DOHH2 (cell line): ENCODE measurements at regions not wholly inside any gene's neighbourhood (a gene's known extent, or its start where the extent isn't known, plus 50 kb on each side); places are given as distances from the start of the nearest gene placed in this dataset.

ENCODE experiments used
- H3F3A ChIP-seq: fragments of 200-600 bp; sonication (generic), shearing (Covaris generic); 2 replicates; pipeline ENCODE4 v1.6.0; 2016; ENCODE audit warnings: antibody characterized with exemption, mild to moderate bottlenecking; ENCODE audit not compliant: control insufficient read depth, insufficient read depth
- H3K27ac ChIP-seq: fragments of 200-600 bp; sonication (generic); 2 replicates; pipeline ENCODE4 v1.5.1; 2014; ENCODE audit warnings: low read depth, mild to moderate bottlenecking, low read length, moderate library complexity
- H3K27me3 ChIP-seq: fragments of 200-600 bp; sonication (generic); 2 replicates; pipeline ENCODE4 v1.6.1; 2014; ENCODE audit warnings: mild to moderate bottlenecking, low read length, mixed read lengths; ENCODE audit not compliant: control insufficient read depth
- H3K36me3 ChIP-seq: fragments of 200-600 bp; sonication (generic); 2 replicates; pipeline ENCODE4 v1.6.1; 2014; ENCODE audit warnings: mild to moderate bottlenecking, low read length, moderate library complexity, mixed read lengths; ENCODE audit not compliant: control insufficient read depth
- H3K4me1 ChIP-seq: fragments of 200-600 bp; sonication (generic); 2 replicates; pipeline ENCODE4 v1.6.1; 2014; ENCODE audit warnings: mild to moderate bottlenecking, low read length, mixed read lengths; ENCODE audit not compliant: control insufficient read depth
- H3K4me2 ChIP-seq: fragments of 200-600 bp; sonication (generic); 2 replicates; pipeline ENCODE4 v1.6.0; 2014; ENCODE audit warnings: mild to moderate bottlenecking, low read length, moderate library complexity
- H3K4me3 ChIP-seq: fragments of 200-600 bp; sonication (generic); 2 replicates; pipeline ENCODE4 v1.5.1; 2014; ENCODE audit warnings: mild to moderate bottlenecking, low read length, mixed read lengths
- H3K79me2 ChIP-seq: fragments of 200-600 bp; sonication (generic); 2 replicates; pipeline ENCODE4 v1.6.1; 2014; ENCODE audit warnings: mild to moderate bottlenecking, low read length, mixed read lengths; ENCODE audit not compliant: control insufficient read depth
- H3K9me2 ChIP-seq: fragments of 200-600 bp; sonication (generic); replicated peaks from 2 replicates; pipeline ENCODE4 v1.6.1; 2014; ENCODE audit warnings: mild to moderate bottlenecking, low read length, mixed read lengths; ENCODE audit not compliant: control insufficient read depth
- H3K9me3 ChIP-seq: fragments of 200-600 bp; sonication (generic); 2 replicates; pipeline ENCODE4 v1.6.1; 2014; ENCODE audit warnings: antibody characterized with exemption, low read length, mixed read lengths; ENCODE audit not compliant: control insufficient read depth, insufficient read depth
- H4K20me1 ChIP-seq: fragments of 200-600 bp; sonication (generic); 2 replicates; pipeline ENCODE4 v1.6.0; 2014; ENCODE audit warnings: low read depth, mild to moderate bottlenecking, antibody characterized with exemption, low read length, moderate library complexity; ENCODE audit not compliant: control insufficient read depth, insufficient read depth
- CTCF ChIP-seq: fragments of 200-600 bp; sonication (generic); IDR thresholded peaks from one replicate; pipeline ENCODE4 v1.5.1; 2014; ENCODE audit warnings: antibody characterized with exemption, mild to moderate bottlenecking, low read depth, low read length; ENCODE audit not compliant: poor library complexity, severe bottlenecking
- EZH2phosphoT487 ChIP-seq: fragments of 200-600 bp; sonication (generic); IDR thresholded peaks from 2 replicates; pipeline ENCODE4 v1.6.1; 2017; ENCODE audit warnings: borderline replicate concordance, mild to moderate bottlenecking, antibody characterized with exemption, low read length, moderate library complexity, mixed read lengths

- TF ChIP-seq CTCF (no peak), EZH2phosphoT487 (no peak)
Measured at GRCh38 chr10:121235692-121236091, 362.6 kb downstream of the FGFR2 start.

GRCh38 chr10:121236621-121237020, 361.6 kb downstream of the FGFR2 start:
- no peaks in the 10 kb centered on the region for H4K20me1 ChIP-seq
- no peaks in the 10 kb centered on the region for H3K27me3 ChIP-seq
- H3K79me2 ChIP-seq: no peaks in the 10 kb centered on the region
- TF ChIP-seq CTCF: no peak
- no peak for TF ChIP-seq EZH2phosphoT487
- no peaks in the 10 kb centered on the region for H3K9me2 ChIP-seq
- no peak overlapping the region for H3K4me3 ChIP-seq
- H3K9me3 ChIP-seq: no peaks in the 10 kb centered on the region; the same call in 1 of the 2 replicates
- H3F3A ChIP-seq: no peaks in the 10 kb centered on the region
- H3K36me3 ChIP-seq: no peaks in the 10 kb centered on the region
- no peaks in the 10 kb centered on the region for H3K4me1 ChIP-seq
- H3K27ac ChIP-seq: no peak overlapping the region
- no peak overlapping the region for H3K4me2 ChIP-seq

More at GRCh38 chr10:121235692-121236091, 362.6 kb downstream of the FGFR2 start:
- Histone ChIP-seq H3K27ac (no peak overlapping the region), H4K20me1 (no peaks in the 10 kb centered on the region), H3K79me2 (no peaks in the 10 kb centered on the region), H3K27me3 (no peaks in the 10 kb centered on the region), H3K4me3 (no peak overlapping the region), H3K36me3 (no peaks in the 10 kb centered on the region), H3K4me2 (no peak overlapping the region), H3K9me3 (no peaks in the 10 kb centered on the region; the same call in 1 of the 2 replicates), H3F3A (no peaks in the 10 kb centered on the region), H3K4me1 (no peaks in the 10 kb centered on the region), H3K9me2 (no peaks in the 10 kb centered on the region)

DNA sequence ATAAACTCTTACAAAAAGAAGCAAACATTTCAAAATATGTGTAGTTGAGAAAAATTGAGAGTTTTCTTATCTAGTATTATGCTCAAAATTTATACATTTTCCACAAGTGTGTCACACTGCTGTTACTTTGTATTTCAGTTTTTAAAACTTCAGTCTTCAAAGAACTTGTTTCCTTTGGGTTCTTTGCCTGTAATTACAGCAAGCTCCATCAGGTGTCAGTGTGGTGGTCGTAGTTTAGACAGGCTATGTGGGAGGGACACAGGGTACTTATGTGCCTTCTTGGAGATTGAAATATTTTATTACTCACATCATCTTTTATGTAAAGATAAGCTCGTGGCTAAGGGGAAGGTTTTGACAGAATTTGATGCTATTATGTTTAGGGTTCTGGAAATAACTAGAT, 360.5 kb downstream of the FGFR2 start:
- Histone ChIP-seq H3F3A (no peaks in the 10 kb centered on the region), H3K4me1 (no peaks in the 10 kb centered on the region), H3K27ac (no peak overlapping the region), H3K36me3 (no peaks in the 10 kb centered on the region), H3K4me3 (no peak overlapping the region), H3K27me3 (no peaks in the 10 kb centered on the region), H4K20me1 (no peaks in the 10 kb centered on the region), H3K9me3 (no peaks in the 10 kb centered on the region; the same call in 1 of the 2 replicates), H3K79me2 (no peaks in the 10 kb centered on the region), H3K9me2 (no peaks in the 10 kb centered on the region), H3K4me2 (no peak overlapping the region)
- TF ChIP-seq EZH2phosphoT487 (no peak), CTCF (peak; percentile 33)
